ENCODE measurements at regions not wholly inside any gene's neighbourhood (a gene's known extent, or its start where the extent isn't known, plus 50 kb on each side); places are given as distances from the start of the nearest gene placed in this dataset.

- POLR2A ChIA-PET: no interaction called here
- no peak for DNase-seq (ENCODE audit: low spot score)
- no TSS peak for BruUV-seq (replicated peaks)
- Histone ChIP-seq H3K27ac (ENCODE audit: extremely low read length, insufficient read depth, low read length) (no peak overlapping the region), H3K36me3 (replicated peaks in 1 of 2; ENCODE audit: control insufficient read depth in 1 of 2, insufficient read depth in 2 of 2, low read length in 2 of 2) (no peaks in the 10 kb centered on the region), H3K4me2 (ENCODE audit: low read depth, low read length) (no peak overlapping the region), H3K9me3 (ENCODE audit: low read length) (no peaks in the 10 kb centered on the region), H3K79me2 (ENCODE audit: insufficient read depth, low read length) (no peaks in the 10 kb centered on the region), H3K9ac (ENCODE audit: insufficient read depth, low read depth, low read length) (no peak overlapping the region), H2AFZ (ENCODE audit: low read length) (no peak overlapping the region), H3K27me3 (ENCODE audit: control insufficient read depth in 1 of 2, insufficient read depth in 2 of 2, low read length in 2 of 2) (peaks cover 7 to 48% of the 10 kb centered on the region in 2 experiments; a peak in 4 of 5 replicates), H4K20me1 (ENCODE audit: insufficient read depth, low read length) (no peaks in the 10 kb centered on the region), H3K4me1 (ENCODE audit: insufficient read depth, low read length) (no peaks in the 10 kb centered on the region), H3K4me3 (replicated peaks in 1 of 3; ENCODE audit: insufficient read depth in 1 of 3, low read depth in 2 of 3, low read length in 3 of 3) (no peak overlapping the region)
- FAIRE-seq: no peak
- intact Hi-C loops (cut with micrococcal nuclease; ENCODE audit: unreplicated experiment) (no loop called here), in situ Hi-C loops (cut with HindIII; ENCODE audit: extremely low pct_ligation_motif_present, low pct_unique_long_range_greater_than_20kb) (no loop called here)
- no peak for ATAC-seq
- TF ChIP-seq ZNF326 (CRISPR knock-in tag; IDR thresholded peaks at IDR 0.05; ENCODE audit: borderline replicate concordance): no peak
- WGBS (ENCODE audit: low lambda C conversion rate): 28% methylated on average over 7 of the region's 8 CpGs
- CTCF ChIA-PET (ENCODE audit: low intra/inter-chr PET ratio, low total read pairs): no interaction called here
Measured at GRCh38 chr14:101133068-101133467, 229.5 kb upstream of the RTL1 start.

GRCh38 chr14:101134161-101134631 is 230.7 kb upstream of the RTL1 start:
- ChIA-PET POLR2A (no interaction called here), CTCF (ENCODE audit: low intra/inter-chr PET ratio, low total read pairs) (no interaction called here)
- Histone ChIP-seq H3K4me1 (ENCODE audit: insufficient read depth, low read length) (no peaks in the 10 kb centered on the region), H2AFZ (ENCODE audit: low read length) (no peak overlapping the region), H3K9ac (ENCODE audit: insufficient read depth, low read depth, low read length) (no peak overlapping the region), H3K9me3 (ENCODE audit: low read length) (no peaks in the 10 kb centered on the region), H4K20me1 (ENCODE audit: insufficient read depth, low read length) (no peaks in the 10 kb centered on the region), H3K4me2 (ENCODE audit: low read depth, low read length) (no peak overlapping the region), H3K27me3 (ENCODE audit: control insufficient read depth in 1 of 2, insufficient read depth in 2 of 2, low read length in 2 of 2) (peaks cover 7 to 37% of the 10 kb centered on the region in 2 experiments; a peak in 4 of 5 replicates), H3K4me3 (replicated peaks in 1 of 3; ENCODE audit: insufficient read depth in 1 of 3, low read depth in 2 of 3, low read length in 3 of 3) (no peak overlapping the region), H3K36me3 (replicated peaks in 1 of 2; ENCODE audit: control insufficient read depth in 1 of 2, insufficient read depth in 2 of 2, low read length in 2 of 2) (no peaks in the 10 kb centered on the region), H3K79me2 (ENCODE audit: insufficient read depth, low read length) (no peaks in the 10 kb centered on the region), H3K27ac (ENCODE audit: extremely low read length, insufficient read depth, low read length) (no peak overlapping the region)
- FAIRE-seq (no peak), DNase-seq (ENCODE audit: low spot score) (no peak), ATAC-seq (no peak)
- intact Hi-C loops (cut with micrococcal nuclease; ENCODE audit: unreplicated experiment) (no loop called here), in situ Hi-C loops (cut with HindIII; ENCODE audit: extremely low pct_ligation_motif_present, low pct_unique_long_range_greater_than_20kb) (no loop called here)
- no TSS peak for BruUV-seq (replicated peaks)
- TF ChIP-seq NR2F6 (IDR thresholded peaks at IDR 0.05): no peak
- no peak for TF ChIP-seq NR2F6 (CRISPR knock-in tag; IDR thresholded peaks at IDR 0.05)
- no peak for TF ChIP-seq CBFB (CRISPR knock-in tag; IDR thresholded peaks at IDR 0.05)
- TF ChIP-seq RORA (CRISPR knock-in tag; IDR thresholded peaks at IDR 0.05): no peak
- no peak for TF ChIP-seq ZNF646 (CRISPR knock-in tag; IDR thresholded peaks at IDR 0.05)
- no peak for TF ChIP-seq CEBPZ (IDR thresholded peaks at IDR 0.05; ENCODE audit: low read length)
- WGBS (ENCODE audit: low lambda C conversion rate): 64% methylated on average over 12 of the region's 12 CpGs
